ENCODE measurements at regions not wholly inside any gene's neighbourhood (a gene's known extent, or its start where the extent isn't known, plus 50 kb on each side); places are given as distances from the start of the nearest gene placed in this dataset.

GRCh38 chr6:144582939-144583613, 297.9 kb downstream of the UTRN start:
- H3K4me1 ChIP-seq (ENCODE audit: control insufficient read depth in 4 of 4, insufficient read depth in 4 of 4, low read length in 3 of 4): peaks cover 0 to 20% (median 6%) of the 10 kb centered on the region in 4 donors
- no peak overlapping the region for H3K27ac ChIP-seq (ENCODE audit: low read depth in 1 of 2, low read length in 2 of 2)
- no peak for DNase-seq (ENCODE audit: low spot score)
- H3K27me3 ChIP-seq (ENCODE audit: control insufficient read depth in 4 of 4, insufficient read depth in 4 of 4, low read length in 3 of 4): no peaks in the 10 kb centered on the region
- no peaks in the 10 kb centered on the region for H3K9me3 ChIP-seq (ENCODE audit: control insufficient read depth in 4 of 4, low read length in 3 of 4)
- TF ChIP-seq YY1 (IDR thresholded peaks at IDR 0.05) (no peak), SP1 (IDR thresholded peaks at IDR 0.05) (no peak), RXRA (IDR thresholded peaks at IDR 0.05) (no peak), EGR1 (IDR thresholded peaks at IDR 0.05; ENCODE audit: low read depth in 2 of 2) (no peak), TAF1 (conservative IDR thresholded peaks at IDR 0.05) (no peak), HNF4G (IDR thresholded peaks at IDR 0.05) (no peak), MAX (IDR thresholded peaks at IDR 0.05) (no peak)
- 53% methylated on average over 16 of the region's 16 CpGs for WGBS
- no peak overlapping the region for H3K4me3 ChIP-seq (ENCODE audit: low read depth in 1 of 3, low read length in 3 of 3)
- no peak overlapping the region for H3K9ac ChIP-seq (ENCODE audit: low read depth in 1 of 2, low read length in 2 of 2)
- peaks cover 0 to 3% (median 2%) of the 10 kb centered on the region in 4 donors for H3K36me3 ChIP-seq (ENCODE audit: control insufficient read depth in 4 of 4, insufficient read depth in 3 of 4, low read depth in 1 of 4, low read length in 3 of 4)

- H3K4me3 ChIP-seq (ENCODE audit: low read depth in 1 of 3, low read length in 3 of 3): no peak overlapping the region
- H3K9me3 ChIP-seq (ENCODE audit: control insufficient read depth in 4 of 4, low read length in 3 of 4): no peaks in the 10 kb centered on the region
- WGBS: 74% methylated on average over 1 of the region's 1 CpG
- peaks cover 0 to 3% (median under 1%) of the 10 kb centered on the region in 4 donors for H3K36me3 ChIP-seq (ENCODE audit: control insufficient read depth in 4 of 4, insufficient read depth in 3 of 4, low read depth in 1 of 4, low read length in 3 of 4)
- no peak for TF ChIP-seq HNF4A (conservative IDR thresholded peaks at IDR 0.05)
- TF ChIP-seq YY1 (IDR thresholded peaks at IDR 0.05): no peak
- TF ChIP-seq TAF1 (conservative IDR thresholded peaks at IDR 0.05): no peak
- TF ChIP-seq HNF4G (IDR thresholded peaks at IDR 0.05): no peak
- TF ChIP-seq GABPA (IDR thresholded peaks at IDR 0.05 in 1 of 2, conservative IDR thresholded peaks at IDR 0.05 in 1 of 2): no peak
- TF ChIP-seq MAX (IDR thresholded peaks at IDR 0.05): no peak
- no peak for TF ChIP-seq NR2F2 (IDR thresholded peaks at IDR 0.05)
- no peak for TF ChIP-seq FOXA1 (IDR thresholded peaks at IDR 0.05)
- no peak for TF ChIP-seq RXRA (IDR thresholded peaks at IDR 0.05)
- no peak for TF ChIP-seq RAD21 (IDR thresholded peaks at IDR 0.05)
- TF ChIP-seq CTCF (IDR thresholded peaks at IDR 0.05; ENCODE audit: low read depth, low read length, missing input control): no peak
- TF ChIP-seq JUND (IDR thresholded peaks at IDR 0.05): no peak
- TF ChIP-seq, protein P1, sequence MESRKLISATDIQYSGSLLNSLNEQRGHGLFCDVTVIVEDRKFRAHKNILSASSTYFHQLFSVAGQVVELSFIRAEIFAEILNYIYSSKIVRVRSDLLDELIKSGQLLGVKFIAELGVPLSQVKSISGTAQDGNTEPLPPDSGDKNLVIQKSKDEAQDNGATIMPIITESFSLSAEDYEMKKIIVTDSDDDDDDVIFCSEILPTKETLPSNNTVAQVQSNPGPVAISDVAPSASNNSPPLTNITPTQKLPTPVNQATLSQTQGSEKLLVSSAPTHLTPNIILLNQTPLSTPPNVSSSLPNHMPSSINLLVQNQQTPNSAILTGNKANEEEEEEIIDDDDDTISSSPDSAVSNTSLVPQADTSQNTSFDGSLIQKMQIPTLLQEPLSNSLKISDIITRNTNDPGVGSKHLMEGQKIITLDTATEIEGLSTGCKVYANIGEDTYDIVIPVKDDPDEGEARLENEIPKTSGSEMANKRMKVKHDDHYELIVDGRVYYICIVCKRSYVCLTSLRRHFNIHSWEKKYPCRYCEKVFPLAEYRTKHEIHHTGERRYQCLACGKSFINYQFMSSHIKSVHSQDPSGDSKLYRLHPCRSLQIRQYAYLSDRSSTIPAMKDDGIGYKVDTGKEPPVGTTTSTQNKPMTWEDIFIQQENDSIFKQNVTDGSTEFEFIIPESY (IDR thresholded peaks at IDR 0.05): no peak
- no peak for TF ChIP-seq FOXA2 (IDR thresholded peaks at IDR 0.05)
- no peak overlapping the region for H3K9ac ChIP-seq (ENCODE audit: low read depth in 1 of 2, low read length in 2 of 2)
- H3K27me3 ChIP-seq (ENCODE audit: control insufficient read depth in 4 of 4, insufficient read depth in 4 of 4, low read length in 3 of 4): no peaks in the 10 kb centered on the region
- no peak for DNase-seq (ENCODE audit: low spot score)
- H3K4me1 ChIP-seq (ENCODE audit: control insufficient read depth in 4 of 4, insufficient read depth in 4 of 4, low read length in 3 of 4): peaks cover 0 to 19% (median 5%) of the 10 kb centered on the region in 4 donors
- H3K27ac ChIP-seq (ENCODE audit: low read depth in 1 of 2, low read length in 2 of 2): no peak overlapping the region
These were observed 298.4 kb downstream of the UTRN start for GRCh38 chr6:144583614-144583954.

Data from liver (tissue), 8 donors.